K562 (cell line): ENCODE measurements at regions not wholly inside any gene's neighbourhood (a gene's known extent, or its start where the extent isn't known, plus 50 kb on each side); places are given as distances from the start of the nearest gene placed in this dataset.

Source experiments
- ATAC-seq: fragments of 200-7000 bp; cut with Tn5 transposase; 3 replicates; pipeline ENCODE4 v1.9.1; 2020; ENCODE audit warnings: moderate library complexity
- BruUV-seq: library from RNA; stranded (reverse); fragments of 400-500 nt; replicated peaks from 2 replicates; lab custom pipeline; 2021; lab: Mats Ljungman, UMichigan
- CTCF ChIA-PET: fragments of 300-600 bp; formaldehyde crosslinking; extraction: SDS; loops from one replicate; lab custom pipeline; 2021; ENCODE audit warnings: low intra/inter-chr PET ratio; lab: Yijun Ruan, JAX
- POLR2A ChIA-PET: fragments of 300-600, 350-650 bp; sonication (Branson Sonifier 250); formaldehyde crosslinking; extraction: SDS; loops from one replicate; lab custom pipeline; 2021; ENCODE audit warnings: antibody characterized with exemption, inconsistent platforms; lab: Yijun Ruan, JAX
- DNase-seq, 4 experiments: peaks; one replicate each; pipeline versions ENCODE4 v3.0.0 to v3.0.0-alpha.2; 2011 to 2018; ENCODE audit warnings: low spot score in 3 of 4, mixed read lengths in 3 of 4; ENCODE audit errors: extremely low read depth in 1 of 4
- FAIRE-seq: peaks from 2 replicates; lab custom pipeline; 2011; peaks lifted over from hg19 to GRCh38; lab: Jason Lieb, UNC
- H2AFZ ChIP-seq: 2 replicates; pipeline ENCODE4 v1.6.0; 2011; ENCODE audit warnings: low read depth, low read length, control low read depth, inconsistent platforms
- H3K27ac ChIP-seq: fragments of 200-600 bp; 3 replicates; pipeline ENCODE4 v1.8.0; 2011; ENCODE audit warnings: low read depth, mild to moderate bottlenecking, control low read depth, inconsistent platforms, low read length, moderate library complexity, mixed read lengths; ENCODE audit errors: extremely low read depth
- H3K27me3 ChIP-seq, 2 experiments: fragments of 300-600 bp in 1 of 2; 2 replicates in 1 of 2; 3 replicates in 1 of 2; pipeline versions ENCODE4 v1.6.0 to v1.8.0; 2011; ENCODE audit warnings: inconsistent platforms in 2 of 2, low read length in 2 of 2, mild to moderate bottlenecking in 1 of 2, mixed read lengths in 1 of 2, moderate library complexity in 1 of 2; ENCODE audit not compliant: control insufficient read depth in 2 of 2, insufficient read depth in 2 of 2
- H3K36me3 ChIP-seq: fragments of 300-600 bp; 3 replicates; pipeline ENCODE4 v1.8.0; 2011; ENCODE audit warnings: mild to moderate bottlenecking, low read length, inconsistent platforms; ENCODE audit not compliant: control insufficient read depth, insufficient read depth
- H3K4me1 ChIP-seq, 2 experiments: fragments of 200-600 bp in 1 of 2; replicated peaks in 1 of 2; 2 replicates in 1 of 2; 3 replicates in 1 of 2; pipeline versions ENCODE4 v1.5.1 to v1.8.0; 2011; ENCODE audit warnings: inconsistent platforms in 2 of 2, low read length in 2 of 2, mild to moderate bottlenecking in 1 of 2, mixed read lengths in 1 of 2, moderate library complexity in 1 of 2; ENCODE audit not compliant: control insufficient read depth in 2 of 2, insufficient read depth in 2 of 2
- H3K4me2 ChIP-seq: 2 replicates; pipeline ENCODE4 v1.6.1; 2011; ENCODE audit warnings: low read length, control low read depth, inconsistent platforms, mixed read lengths; ENCODE audit not compliant: insufficient read depth
- H3K4me3 ChIP-seq: fragments of 200-600 bp; sonication (generic), shearing (Covaris generic); 2 replicates; pipeline ENCODE4 v1.5.1; 2016; ENCODE audit warnings: control low read depth, inconsistent platforms
- H3K79me2 ChIP-seq: fragments of 200-600 bp; 3 replicates; pipeline ENCODE4 v1.8.0; 2011; ENCODE audit warnings: low read length, inconsistent platforms; ENCODE audit not compliant: control insufficient read depth, insufficient read depth
- H3K9ac ChIP-seq, 2 experiments: 2 replicates each; pipeline versions ENCODE4 v1.6.0 to v1.6.1; 2011; ENCODE audit warnings: low read depth in 2 of 2, low read length in 2 of 2, control low read depth in 1 of 2, inconsistent platforms in 1 of 2, mild to moderate bottlenecking in 1 of 2, mixed read lengths in 1 of 2; ENCODE audit not compliant: insufficient read depth in 1 of 2
- H3K9me1 ChIP-seq: one replicate; pipeline ENCODE4 v1.6.0; 2011; ENCODE audit warnings: inconsistent platforms, mild to moderate bottlenecking, low read length, moderate library complexity; ENCODE audit not compliant: control insufficient read depth, insufficient read depth
- H3K9me3 ChIP-seq: replicated peaks from 2 replicates; pipeline ENCODE4 v1.5.1; 2011; ENCODE audit warnings: low read depth, low read length, inconsistent platforms; ENCODE audit not compliant: control insufficient read depth, insufficient read depth
- H4K20me1 ChIP-seq: replicated peaks from 2 replicates; pipeline ENCODE4 v1.6.1; 2011; ENCODE audit warnings: low read length, inconsistent platforms, mixed read lengths; ENCODE audit not compliant: control insufficient read depth, insufficient read depth
- COPS2 ChIP-seq: fragments of 450-650 bp; conservative IDR thresholded peaks from 2 replicates; pipeline ENCODE4 v1.6.1; 2016; ENCODE audit warnings: mild to moderate bottlenecking, moderate library complexity
- ESRRA ChIP-seq: fragments of 450-650 bp; IDR thresholded peaks from 2 replicates; pipeline ENCODE4 v1.6.1; 2014; ENCODE audit warnings: low read depth, mild to moderate bottlenecking, moderate library complexity, borderline replicate concordance
- RFX5 ChIP-seq: IDR thresholded peaks from 2 replicates; pipeline ENCODE4 v1.6.1; 2011; ENCODE audit warnings: low read depth, mild to moderate bottlenecking, improper control_type of control experiment, low read length
- ZC3H4 ChIP-seq: sonication (generic); formaldehyde crosslinking; IDR thresholded peaks from 2 replicates; pipeline ENCODE4 v1.9.0; 2021; ENCODE audit warnings: missing genetic modification reagents, borderline replicate concordance
- WGBS: fragments of 100-300 bp; shearing (Covaris generic); methylation state at CpG from one replicate; pipeline ENCODE4 v1.1.6; 2016; ENCODE audit warnings: low coverage, mixed read lengths; ENCODE audit not compliant: insufficient coverage; ENCODE audit errors: missing lambda C conversion rate; 5-methylcytosine and 5-hydroxymethylcytosine counted together
- in situ Hi-C: fragments of 300-500 bp; cut with MboI; formaldehyde crosslinking; loops from 4 replicates; pipeline ENCODE4 v1.15.0; 2018; ENCODE audit warnings: inconsistent platforms, mixed read lengths
- intact Hi-C: fragments of 100-400 bp; cut with micrococcal nuclease; formaldehyde crosslinking; loops from 2 replicates; pipeline ENCODE4 v1.14.2; 2022
- TF ChIP-seq, protein P1 (sequence below): fragments of 450-650 bp; IDR thresholded peaks from 2 replicates; pipeline ENCODE4 v1.6.1; 2018; ENCODE audit warnings: mild to moderate bottlenecking, low read depth; ENCODE audit not compliant: partially characterized antibody

GRCh38 chr19:28596561-28597071, 616.3 kb downstream of the UQCRFS1 start:
- no peak for FAIRE-seq
- POLR2A ChIA-PET: interaction anchor here (0.5 to 3.0 kb wide), 5 partner anchors 9 to 85 kb away, joined by 3 to 15 read pairs (median 3); no protein-coding TSS in a partner anchor
- 69% methylated on average over 12 of the region's 12 CpGs for WGBS
- H2AFZ ChIP-seq: no peak overlapping the region
- H3K9ac ChIP-seq: no peak overlapping the region
- BruUV-seq: no TSS peak
- no peaks in the 10 kb centered on the region for H4K20me1 ChIP-seq
- H3K4me2 ChIP-seq: no peak overlapping the region
- TF ChIP-seq ESRRA (no peak), COPS2 (no peak), ZC3H4 (CRISPR knock-in tag) (no peak), RFX5 (no peak)
- TF ChIP-seq, protein P1, sequence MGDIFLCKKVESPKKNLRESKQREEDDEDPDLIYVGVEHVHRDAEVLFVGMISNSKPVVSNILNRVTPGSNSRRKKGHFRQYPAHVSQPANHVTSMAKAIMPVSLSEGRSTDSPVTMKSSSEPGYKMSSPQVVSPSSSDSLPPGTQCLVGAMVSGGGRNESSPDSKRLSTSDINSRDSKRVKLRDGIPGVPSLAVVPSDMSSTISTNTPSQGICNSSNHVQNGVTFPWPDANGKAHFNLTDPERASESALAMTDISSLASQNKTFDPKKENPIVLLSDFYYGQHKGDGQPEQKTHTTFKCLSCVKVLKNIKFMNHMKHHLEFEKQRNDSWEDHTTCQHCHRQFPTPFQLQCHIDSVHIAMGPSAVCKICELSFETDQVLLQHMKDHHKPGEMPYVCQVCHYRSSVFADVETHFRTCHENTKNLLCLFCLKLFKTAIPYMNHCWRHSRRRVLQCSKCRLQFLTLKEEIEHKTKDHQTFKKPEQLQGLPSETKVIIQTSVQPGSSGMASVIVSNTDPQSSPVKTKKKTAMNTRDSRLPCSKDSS: no peak
- intact Hi-C loops (no loop called here), in situ Hi-C loops (no loop called here)
- CTCF ChIA-PET: no interaction called here
- no peaks in the 10 kb centered on the region for H3K9me3 ChIP-seq
- H3K27me3 ChIP-seq: no peaks in the 10 kb centered on the region
- no peak overlapping the region for H3K27ac ChIP-seq
- no peaks in the 10 kb centered on the region for H3K9me1 ChIP-seq
- ATAC-seq: no peak
- peaks cover 18% of the 10 kb centered on the region for H3K79me2 ChIP-seq
- no peak for DNase-seq
- peaks cover 26 to 36% of the 10 kb centered on the region in 2 experiments; a peak in 4 of 5 replicates for H3K4me1 ChIP-seq
- no peak overlapping the region for H3K4me3 ChIP-seq
- no peaks in the 10 kb centered on the region for H3K36me3 ChIP-seq
